BJ (cell line): ENCODE measurements at regions not wholly inside any gene's neighbourhood (a gene's known extent, or its start where the extent isn't known, plus 50 kb on each side); places are given as distances from the start of the nearest gene placed in this dataset.

ENCODE experiments used
- CTCF ChIA-PET: fragments of 350-600 bp; formaldehyde crosslinking; extraction: SDS; loops from one replicate; lab custom pipeline; 2021; ENCODE audit warnings: antibody characterized with exemption, inconsistent platforms; lab: Yijun Ruan, JAX
- POLR2A ChIA-PET: fragments of 300-600 bp; sonication (Branson Sonifier 250); formaldehyde crosslinking; extraction: SDS; loops from one replicate; lab custom pipeline; 2021; ENCODE audit warnings: antibody characterized with exemption; lab: Charles Lee
- DNase-seq: peaks from one replicate; pipeline ENCODE4 v3.0.0-alpha.2; 2011; ENCODE audit warnings: low read depth
- H3K27me3 ChIP-seq: 2 replicates; pipeline ENCODE4 v1.6.0; 2011; ENCODE audit warnings: low read length; ENCODE audit not compliant: control insufficient read depth, insufficient read depth
- H3K36me3 ChIP-seq: 2 replicates; pipeline ENCODE4 v1.5.1; 2011; ENCODE audit warnings: low read length; ENCODE audit not compliant: control insufficient read depth, insufficient read depth
- H3K4me3 ChIP-seq: 2 replicates; pipeline ENCODE4 v1.5.1; 2011; ENCODE audit warnings: low read depth, mild to moderate bottlenecking, control low read depth, low read length
- TF ChIP-seq, protein P1 (sequence below): IDR thresholded peaks from 2 replicates; pipeline ENCODE4 v1.5.1; 2011; ENCODE audit warnings: low read depth, mild to moderate bottlenecking, control low read depth, inconsistent platforms, low read length, moderate library complexity; ENCODE audit not compliant: insufficient read depth

DNA sequence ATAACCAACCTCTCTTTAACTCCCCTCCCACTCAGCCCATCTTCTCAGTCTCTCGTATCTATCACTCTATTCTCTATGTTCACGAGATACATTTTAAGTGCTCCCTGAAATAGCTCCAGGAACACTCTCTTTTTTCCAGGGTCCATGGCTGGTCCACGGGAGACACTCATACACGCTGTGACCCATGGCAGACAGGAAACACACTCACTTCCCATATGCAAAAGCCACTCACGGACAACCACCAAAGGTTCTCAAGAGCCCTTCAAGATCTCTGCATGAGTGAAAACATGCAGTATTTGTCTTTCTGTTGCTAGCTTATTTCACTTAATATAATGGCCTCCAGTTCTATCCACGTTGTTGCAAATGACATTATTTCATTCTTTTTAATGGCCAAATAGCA lies 71.4 kb upstream of the PCSK2 start:
- no peak overlapping the region for H3K4me3 ChIP-seq
- no peaks in the 10 kb centered on the region for H3K27me3 ChIP-seq
- ChIA-PET CTCF (no interaction called here), POLR2A (no interaction called here)
- TF ChIP-seq, protein P1, sequence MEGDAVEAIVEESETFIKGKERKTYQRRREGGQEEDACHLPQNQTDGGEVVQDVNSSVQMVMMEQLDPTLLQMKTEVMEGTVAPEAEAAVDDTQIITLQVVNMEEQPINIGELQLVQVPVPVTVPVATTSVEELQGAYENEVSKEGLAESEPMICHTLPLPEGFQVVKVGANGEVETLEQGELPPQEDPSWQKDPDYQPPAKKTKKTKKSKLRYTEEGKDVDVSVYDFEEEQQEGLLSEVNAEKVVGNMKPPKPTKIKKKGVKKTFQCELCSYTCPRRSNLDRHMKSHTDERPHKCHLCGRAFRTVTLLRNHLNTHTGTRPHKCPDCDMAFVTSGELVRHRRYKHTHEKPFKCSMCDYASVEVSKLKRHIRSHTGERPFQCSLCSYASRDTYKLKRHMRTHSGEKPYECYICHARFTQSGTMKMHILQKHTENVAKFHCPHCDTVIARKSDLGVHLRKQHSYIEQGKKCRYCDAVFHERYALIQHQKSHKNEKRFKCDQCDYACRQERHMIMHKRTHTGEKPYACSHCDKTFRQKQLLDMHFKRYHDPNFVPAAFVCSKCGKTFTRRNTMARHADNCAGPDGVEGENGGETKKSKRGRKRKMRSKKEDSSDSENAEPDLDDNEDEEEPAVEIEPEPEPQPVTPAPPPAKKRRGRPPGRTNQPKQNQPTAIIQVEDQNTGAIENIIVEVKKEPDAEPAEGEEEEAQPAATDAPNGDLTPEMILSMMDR = no peak
- no peak for DNase-seq
- H3K36me3 ChIP-seq = no peaks in the 10 kb centered on the region

DNA sequence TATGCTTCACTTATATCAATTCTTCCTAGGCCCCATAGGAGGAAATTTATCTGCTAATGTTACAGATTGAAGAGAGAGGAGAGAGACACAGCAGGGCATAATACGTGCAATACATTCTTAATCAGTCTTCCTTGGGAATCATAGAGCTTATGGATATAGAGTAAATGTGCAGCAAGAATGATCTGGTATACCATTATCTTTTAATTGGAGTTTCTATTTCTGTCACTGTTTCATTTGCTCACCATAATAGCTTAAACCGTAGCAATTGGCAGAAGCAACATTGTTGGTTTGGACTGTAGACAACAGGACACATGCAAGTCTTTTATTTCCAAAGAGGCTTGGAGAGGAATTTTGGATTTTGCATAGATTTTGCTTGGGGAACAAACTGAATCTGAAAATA lies 68.1 kb upstream of the PCSK2 start:
- CTCF ChIA-PET = no interaction called here

DNA sequence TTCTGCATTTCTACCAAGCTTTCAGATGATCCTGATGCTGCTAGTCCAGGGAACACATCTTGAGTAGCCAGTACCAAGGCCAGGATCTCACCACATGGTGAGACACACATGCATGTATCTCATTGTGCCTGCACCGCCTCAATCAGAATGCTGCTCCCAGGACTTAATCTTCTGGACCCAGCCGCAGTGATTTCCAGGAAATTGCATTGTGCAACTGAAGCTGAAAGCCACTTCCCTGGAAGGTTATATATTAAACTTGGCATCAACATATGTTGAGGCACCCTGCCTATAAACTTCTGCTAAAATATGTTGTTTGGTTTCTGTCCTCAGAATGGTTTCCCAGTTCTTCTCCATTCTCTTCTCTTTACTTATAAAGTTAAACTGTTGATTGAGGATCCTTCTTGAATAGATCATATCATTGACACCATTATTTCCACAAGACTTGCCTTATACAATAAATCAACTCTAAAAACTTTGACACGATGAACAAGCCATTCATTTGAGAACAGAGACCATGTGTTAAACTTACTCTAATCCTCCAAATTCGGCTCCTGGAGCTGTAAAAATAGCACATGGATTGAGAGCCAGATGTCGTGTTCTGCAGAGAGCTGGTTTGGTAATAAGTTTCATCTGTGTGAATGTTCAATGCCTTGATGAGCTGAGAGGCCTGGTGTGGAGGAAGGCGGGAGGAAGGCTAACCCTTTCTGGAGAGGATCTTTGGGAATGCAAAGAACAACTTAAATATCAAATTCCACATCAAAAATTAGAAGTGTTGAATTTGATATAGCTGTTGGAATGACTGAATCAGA lies 65.0 kb upstream of the PCSK2 start:
- DNase-seq = no peak
- POLR2A ChIA-PET = no interaction called here
- Histone ChIP-seq H3K4me3 (no peak overlapping the region), H3K36me3 (no peaks in the 10 kb centered on the region), H3K27me3 (no peaks in the 10 kb centered on the region)
- TF ChIP-seq, protein P1 = no peak
- CTCF ChIA-PET = interaction anchor here (1.0 kb wide), 1 partner anchor 360 kb away, joined by 3 read pairs; no protein-coding TSS in a partner anchor

More for the DNA sequence above, 68.1 kb upstream of the PCSK2 start:
- TF ChIP-seq, protein P1 = no peak
- no peaks in the 10 kb centered on the region for H3K36me3 ChIP-seq
- POLR2A ChIA-PET = no interaction called here
- DNase-seq = no peak
- no peak overlapping the region for H3K4me3 ChIP-seq
- no peaks in the 10 kb centered on the region for H3K27me3 ChIP-seq

GRCh38 chr20:17168026-17168612 lies 58.7 kb upstream of the PCSK2 start:
- POLR2A ChIA-PET = no interaction called here
- no peaks in the 10 kb centered on the region for H3K27me3 ChIP-seq
- CTCF ChIA-PET = interaction anchor here (1.0 kb wide), 1 partner anchor 368 kb away, joined by 3 read pairs; no protein-coding TSS in a partner anchor
- no peak for DNase-seq
- TF ChIP-seq, protein P1 = no peak
- H3K4me3 ChIP-seq = no peak overlapping the region
- H3K36me3 ChIP-seq = no peaks in the 10 kb centered on the region

GRCh38 chr20:17169585-17170136 lies 57.2 kb upstream of the PCSK2 start:
- Histone ChIP-seq H3K36me3 (no peaks in the 10 kb centered on the region), H3K27me3 (no peaks in the 10 kb centered on the region), H3K4me3 (no peak overlapping the region)
- no peak for DNase-seq
- TF ChIP-seq, protein P1 = no peak
- POLR2A ChIA-PET = no interaction called here
- CTCF ChIA-PET = no interaction called here
